GM06990 (cell line): ENCODE measurements at regions not wholly inside any gene's neighbourhood (a gene's known extent, or its start where the extent isn't known, plus 50 kb on each side); places are given as distances from the start of the nearest gene placed in this dataset.

ENCODE experiments used
- DNase-seq: peaks from one replicate; pipeline ENCODE4 v3.0.0-alpha.2; 2011; ENCODE audit not compliant: insufficient read length; ENCODE audit errors: extremely low read depth
- H3K27me3 ChIP-seq: replicated peaks from 2 replicates; pipeline ENCODE4 v1.6.0; 2011; ENCODE audit warnings: low read length; ENCODE audit not compliant: control insufficient read depth, insufficient read depth
- H3K36me3 ChIP-seq: 2 replicates; pipeline ENCODE4 v1.5.1; 2011; ENCODE audit warnings: low read length; ENCODE audit not compliant: control insufficient read depth, insufficient read depth
- H3K4me3 ChIP-seq: replicated peaks from 2 replicates; pipeline ENCODE4 v1.5.1; 2011; ENCODE audit warnings: low read depth, mild to moderate bottlenecking, control low read depth, low read length
- TF ChIP-seq, protein P1 (sequence below): IDR thresholded peaks from 2 replicates; pipeline ENCODE4 v1.5.1; 2011; ENCODE audit warnings: low read length, control low read depth, mild to moderate bottlenecking, inconsistent platforms; ENCODE audit not compliant: insufficient read depth, poor library complexity, severe bottlenecking

DNA sequence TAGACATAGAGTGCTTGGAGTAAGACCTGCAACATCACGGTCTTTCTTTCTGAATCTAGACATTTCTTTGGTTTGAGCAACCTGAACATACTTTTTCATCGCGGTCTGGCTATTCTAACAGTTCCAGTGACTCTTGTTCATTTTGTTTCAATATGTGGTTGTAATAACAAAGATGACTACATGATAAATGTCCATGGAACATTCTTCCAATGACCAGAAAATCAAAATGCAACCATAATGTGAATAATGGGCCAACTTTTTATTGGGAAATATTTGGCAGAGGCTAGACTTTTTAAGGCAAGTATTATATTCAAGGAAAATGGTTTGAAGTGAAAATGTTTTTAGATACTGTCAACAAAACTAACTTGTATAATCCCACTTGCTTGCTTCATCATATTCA lies 282.5 kb downstream of the INHBA start:
- Histone ChIP-seq H3K36me3 (no peaks in the 10 kb centered on the region), H3K27me3 (no peaks in the 10 kb centered on the region), H3K4me3 (no peak overlapping the region)
- DNase-seq = no peak
- TF ChIP-seq, protein P1, sequence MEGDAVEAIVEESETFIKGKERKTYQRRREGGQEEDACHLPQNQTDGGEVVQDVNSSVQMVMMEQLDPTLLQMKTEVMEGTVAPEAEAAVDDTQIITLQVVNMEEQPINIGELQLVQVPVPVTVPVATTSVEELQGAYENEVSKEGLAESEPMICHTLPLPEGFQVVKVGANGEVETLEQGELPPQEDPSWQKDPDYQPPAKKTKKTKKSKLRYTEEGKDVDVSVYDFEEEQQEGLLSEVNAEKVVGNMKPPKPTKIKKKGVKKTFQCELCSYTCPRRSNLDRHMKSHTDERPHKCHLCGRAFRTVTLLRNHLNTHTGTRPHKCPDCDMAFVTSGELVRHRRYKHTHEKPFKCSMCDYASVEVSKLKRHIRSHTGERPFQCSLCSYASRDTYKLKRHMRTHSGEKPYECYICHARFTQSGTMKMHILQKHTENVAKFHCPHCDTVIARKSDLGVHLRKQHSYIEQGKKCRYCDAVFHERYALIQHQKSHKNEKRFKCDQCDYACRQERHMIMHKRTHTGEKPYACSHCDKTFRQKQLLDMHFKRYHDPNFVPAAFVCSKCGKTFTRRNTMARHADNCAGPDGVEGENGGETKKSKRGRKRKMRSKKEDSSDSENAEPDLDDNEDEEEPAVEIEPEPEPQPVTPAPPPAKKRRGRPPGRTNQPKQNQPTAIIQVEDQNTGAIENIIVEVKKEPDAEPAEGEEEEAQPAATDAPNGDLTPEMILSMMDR = no peak

DNA sequence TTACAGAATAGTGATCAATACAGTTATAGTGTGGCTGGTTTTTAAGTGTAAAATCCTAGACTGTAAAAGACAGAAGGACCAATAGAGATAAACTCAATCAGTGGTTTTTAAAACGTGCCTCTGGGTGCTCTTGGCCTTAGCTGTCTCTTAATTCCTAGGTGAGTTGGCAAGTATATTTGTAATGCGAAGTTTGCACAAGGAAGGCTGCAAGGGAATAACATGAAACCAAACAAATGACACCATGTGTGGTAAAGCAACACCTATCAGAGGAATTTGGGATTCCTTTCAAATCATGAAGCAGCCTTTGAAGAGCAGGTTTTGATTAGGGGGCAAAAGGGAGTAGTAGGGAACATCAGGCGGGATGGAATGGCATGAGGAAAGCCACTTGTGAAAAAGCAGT lies 284.6 kb downstream of the INHBA start:
- H3K27me3 ChIP-seq = no peaks in the 10 kb centered on the region
- H3K36me3 ChIP-seq = no peaks in the 10 kb centered on the region
- TF ChIP-seq, protein P1 = no peak
- DNase-seq = no peak
- H3K4me3 ChIP-seq = no peak overlapping the region

DNA sequence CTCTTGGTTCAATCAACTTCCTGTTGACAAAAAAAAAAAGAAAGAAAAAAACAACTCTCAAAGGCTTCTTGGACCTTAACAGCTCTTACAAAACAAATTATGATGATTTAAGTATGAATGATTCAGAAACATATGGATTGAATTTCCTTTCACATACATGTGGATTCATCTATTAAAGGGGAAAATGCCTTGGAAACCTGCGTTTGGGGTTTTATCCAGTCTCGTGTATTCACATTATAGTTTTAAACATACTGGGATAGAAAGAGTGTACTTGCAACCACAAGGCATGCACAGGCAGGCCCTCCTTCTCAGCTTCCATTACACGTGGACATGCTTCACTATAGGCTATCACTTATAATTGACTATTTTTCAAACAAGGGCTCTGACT lies 286.7 kb downstream of the INHBA start:
- DNase-seq = no peak
- Histone ChIP-seq H3K27me3 (no peaks in the 10 kb centered on the region), H3K36me3 (no peaks in the 10 kb centered on the region), H3K4me3 (no peak overlapping the region)
- TF ChIP-seq, protein P1 = no peak

DNA sequence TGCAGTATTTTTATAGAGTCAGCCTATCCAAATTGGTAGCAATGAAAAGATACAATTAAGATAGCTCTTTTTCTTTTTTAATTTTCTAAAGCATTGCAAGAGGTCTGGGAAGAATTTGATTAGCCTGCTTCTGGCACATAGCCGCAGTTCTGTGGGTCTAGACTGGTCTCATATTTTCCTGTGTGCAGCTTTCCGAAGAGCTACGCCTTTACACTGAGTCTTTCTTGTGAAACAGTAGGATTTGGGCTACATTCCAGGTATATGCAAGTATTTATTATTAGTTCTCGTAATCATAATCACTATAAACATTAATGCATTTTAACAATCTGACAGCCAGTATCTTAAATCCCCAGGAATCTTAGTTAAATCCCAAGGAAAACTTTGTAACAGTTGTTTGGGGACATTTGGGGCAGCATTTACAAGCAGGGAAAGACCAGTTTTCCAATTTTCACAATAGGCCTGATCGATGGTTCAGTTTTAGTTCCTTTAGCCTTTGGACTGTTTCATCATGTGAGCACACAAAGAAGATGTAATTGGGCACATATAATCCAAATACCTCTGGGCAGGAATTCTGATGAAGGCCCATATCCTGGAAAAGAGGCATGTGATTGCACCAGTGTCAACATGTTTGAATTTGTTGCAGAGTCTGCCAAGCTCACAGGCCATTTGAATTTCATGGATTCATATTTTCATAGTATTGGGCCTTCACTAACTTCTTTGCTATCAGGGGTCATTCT lies 287.3 kb downstream of the INHBA start:
- H3K36me3 ChIP-seq = no peaks in the 10 kb centered on the region
- no peaks in the 10 kb centered on the region for H3K27me3 ChIP-seq
- H3K4me3 ChIP-seq = no peak overlapping the region
- TF ChIP-seq, protein P1 = no peak
- DNase-seq = no peak

DNA sequence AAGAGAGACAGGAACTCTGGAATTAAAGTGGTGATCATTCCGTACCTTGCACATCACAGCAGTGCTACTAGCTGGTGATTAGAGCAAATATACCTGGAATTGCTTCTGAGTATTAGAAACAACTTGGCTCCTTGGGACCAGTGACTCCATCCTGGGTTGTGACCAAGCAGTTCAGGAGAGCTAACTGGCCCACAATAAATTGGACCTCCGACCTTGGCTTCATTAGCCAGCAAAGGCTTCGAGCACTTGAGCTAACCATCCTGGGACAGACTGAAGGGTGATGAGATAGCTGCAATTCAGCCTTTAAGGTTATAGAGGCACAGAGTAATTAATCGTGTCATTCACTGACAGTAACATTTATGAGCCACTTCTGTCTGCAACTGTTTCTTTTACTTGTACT lies 287.8 kb downstream of the INHBA start:
- H3K27me3 ChIP-seq = no peaks in the 10 kb centered on the region
- TF ChIP-seq, protein P1 = no peak
- no peaks in the 10 kb centered on the region for H3K36me3 ChIP-seq
- DNase-seq = no peak
- H3K4me3 ChIP-seq = no peak overlapping the region
